Activated CD4-positive, alpha-beta T cell treated with anti-CD3 and anti-CD28 coated beads, Interleukin-10, Interleukin-2, amounts not matched to agents 100 ng/mL and 50 ng/mL, durations not matched to agents 16 hours and 8 hours (primary cell): ENCODE measurements at regions not wholly inside any gene's neighbourhood (a gene's known extent, or its start where the extent isn't known, plus 50 kb on each side); places are given as distances from the start of the nearest gene placed in this dataset.

Experiments
- DNase-seq: peaks from one replicate; pipeline ENCODE4 v3.0.0-alpha.2; 2020

GRCh38 chr15:70269991-70270751, 172.5 kb upstream of the TLE3 start:
- no peak for DNase-seq

- no peak for DNase-seq
Observed at GRCh38 chr15:70269311-70269911, 171.7 kb upstream of the TLE3 start.

GRCh38 chr15:70268698-70269251, 171.1 kb upstream of the TLE3 start:
- DNase-seq: no peak

GRCh38 chr15:70267879-70268278, 170.2 kb upstream of the TLE3 start:
- DNase-seq: no peak

GRCh38 chr15:70267306-70267705, 169.6 kb upstream of the TLE3 start:
- DNase-seq: no peak

GRCh38 chr15:70266412-70267121, 168.8 kb upstream of the TLE3 start:
- no peak for DNase-seq

- no peak for DNase-seq
Observed at GRCh38 chr15:70265986-70266385, 168.3 kb upstream of the TLE3 start.

- DNase-seq: no peak
Observed at GRCh38 chr15:70265466-70265978, 167.8 kb upstream of the TLE3 start.

- no peak for DNase-seq
Observed at GRCh38 chr15:70264738-70265465, 167.2 kb upstream of the TLE3 start.

- DNase-seq: no peak
Observed at GRCh38 chr15:70264014-70264582, 166.4 kb upstream of the TLE3 start.

GRCh38 chr15:70262591-70263274, 165.0 kb upstream of the TLE3 start:
- DNase-seq: no peak

- no peak for DNase-seq
Observed at GRCh38 chr15:70262171-70262570, 164.5 kb upstream of the TLE3 start.

- no peak for DNase-seq
Observed at GRCh38 chr15:70261083-70261482, 163.4 kb upstream of the TLE3 start.

- DNase-seq: no peak
Observed at GRCh38 chr15:70260580-70260979, 162.9 kb upstream of the TLE3 start.

- DNase-seq: no peak
Observed at GRCh38 chr15:70259640-70260508, 162.2 kb upstream of the TLE3 start.

GRCh38 chr15:70259028-70259424, 161.3 kb upstream of the TLE3 start:
- peak; percentile 47 for DNase-seq

- DNase-seq: peak; percentile 77
Observed at GRCh38 chr15:70258369-70259027, 160.8 kb upstream of the TLE3 start.

- no peak for DNase-seq
Observed at GRCh38 chr15:70257573-70258248, 160.0 kb upstream of the TLE3 start.

- no peak for DNase-seq
Observed at GRCh38 chr15:70257047-70257446, 159.3 kb upstream of the TLE3 start.
